ENCODE measurements at regions not wholly inside any gene's neighbourhood (a gene's known extent, or its start where the extent isn't known, plus 50 kb on each side); places are given as distances from the start of the nearest gene placed in this dataset.

- TF ChIP-seq, protein P1, sequence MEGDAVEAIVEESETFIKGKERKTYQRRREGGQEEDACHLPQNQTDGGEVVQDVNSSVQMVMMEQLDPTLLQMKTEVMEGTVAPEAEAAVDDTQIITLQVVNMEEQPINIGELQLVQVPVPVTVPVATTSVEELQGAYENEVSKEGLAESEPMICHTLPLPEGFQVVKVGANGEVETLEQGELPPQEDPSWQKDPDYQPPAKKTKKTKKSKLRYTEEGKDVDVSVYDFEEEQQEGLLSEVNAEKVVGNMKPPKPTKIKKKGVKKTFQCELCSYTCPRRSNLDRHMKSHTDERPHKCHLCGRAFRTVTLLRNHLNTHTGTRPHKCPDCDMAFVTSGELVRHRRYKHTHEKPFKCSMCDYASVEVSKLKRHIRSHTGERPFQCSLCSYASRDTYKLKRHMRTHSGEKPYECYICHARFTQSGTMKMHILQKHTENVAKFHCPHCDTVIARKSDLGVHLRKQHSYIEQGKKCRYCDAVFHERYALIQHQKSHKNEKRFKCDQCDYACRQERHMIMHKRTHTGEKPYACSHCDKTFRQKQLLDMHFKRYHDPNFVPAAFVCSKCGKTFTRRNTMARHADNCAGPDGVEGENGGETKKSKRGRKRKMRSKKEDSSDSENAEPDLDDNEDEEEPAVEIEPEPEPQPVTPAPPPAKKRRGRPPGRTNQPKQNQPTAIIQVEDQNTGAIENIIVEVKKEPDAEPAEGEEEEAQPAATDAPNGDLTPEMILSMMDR (IDR thresholded peaks at IDR 0.05; ENCODE audit: poor library complexity, severe bottlenecking), result no peak
- TF ChIP-seq EZH2 (IDR thresholded peaks at IDR 0.05; ENCODE audit: borderline replicate concordance, insufficient read depth, low read length, poor library complexity, severe bottlenecking) (no peak), POLR2AphosphoS5 (IDR thresholded peaks at IDR 0.05) (peak; percentile 54)
Measured at GRCh38 chr6:164832410-164832809, 477.0 kb downstream of the C6orf118 start.

Data from neural cell (in vitro differentiated cells).